Epithelial cell of esophagus (primary cell): ENCODE measurements at regions not wholly inside any gene's neighbourhood (a gene's known extent, or its start where the extent isn't known, plus 50 kb on each side); places are given as distances from the start of the nearest gene placed in this dataset.
A peak's percentile ranks its signal among the peaks of the same experiment; 100 is the strongest.

Source experiments
- DNase-seq: peaks from one replicate; pipeline ENCODE4 v3.0.0; 2010; ENCODE audit warnings: low read depth
- H3K4me3 ChIP-seq: 2 replicates; pipeline ENCODE4 v1.5.1; 2011; ENCODE audit warnings: mild to moderate bottlenecking, low read length, control low read depth
- CTCF ChIP-seq: IDR thresholded peaks from 2 replicates; pipeline ENCODE4 v1.5.1; 2011; ENCODE audit warnings: low read depth, mild to moderate bottlenecking, low read length, control low read depth, inconsistent platforms; ENCODE audit not compliant: insufficient read depth; ENCODE audit errors: missing control alignments

GRCh38 chr5:142542078-142542477 is 143.8 kb downstream of the FGF1 start:
- no peak for DNase-seq
- no peak for TF ChIP-seq CTCF
- H3K4me3 ChIP-seq = no peak overlapping the region

- H3K4me3 ChIP-seq = no peak overlapping the region
- TF ChIP-seq CTCF = no peak
These were observed 144.9 kb downstream of the FGF1 start for GRCh38 chr5:142540922-142541422.

GRCh38 chr5:142539154-142539740 is 146.6 kb downstream of the FGF1 start:
- DNase-seq = no peak
- no peak for TF ChIP-seq CTCF
- no peak overlapping the region for H3K4me3 ChIP-seq

More at GRCh38 chr5:142540922-142541422, 144.9 kb downstream of the FGF1 start:
- no peak for DNase-seq

GRCh38 chr5:142537938-142538337 is 148.0 kb downstream of the FGF1 start:
- no peak overlapping the region for H3K4me3 ChIP-seq
- DNase-seq = peak; percentile 66
- no peak for TF ChIP-seq CTCF

- no peak overlapping the region for H3K4me3 ChIP-seq
- DNase-seq = no peak
- no peak for TF ChIP-seq CTCF
These were observed 153.1 kb downstream of the FGF1 start for GRCh38 chr5:142532781-142533176.

GRCh38 chr5:142531977-142532780 is 153.7 kb downstream of the FGF1 start:
- H3K4me3 ChIP-seq = no peak overlapping the region
- no peak for TF ChIP-seq CTCF
- DNase-seq = no peak
